HK-2 (cell line): ENCODE measurements at regions not wholly inside any gene's neighbourhood (a gene's known extent, or its start where the extent isn't known, plus 50 kb on each side); places are given as distances from the start of the nearest gene placed in this dataset.

Experiments
- DNase-seq: peaks from one replicate; pipeline ENCODE4 v3.0.0-alpha.2; 2018; ENCODE audit not compliant: unreplicated experiment

GRCh38 chr4:7127576-7127975 is 59.7 kb upstream of the GRPEL1 start:
- no peak for DNase-seq

DNA sequence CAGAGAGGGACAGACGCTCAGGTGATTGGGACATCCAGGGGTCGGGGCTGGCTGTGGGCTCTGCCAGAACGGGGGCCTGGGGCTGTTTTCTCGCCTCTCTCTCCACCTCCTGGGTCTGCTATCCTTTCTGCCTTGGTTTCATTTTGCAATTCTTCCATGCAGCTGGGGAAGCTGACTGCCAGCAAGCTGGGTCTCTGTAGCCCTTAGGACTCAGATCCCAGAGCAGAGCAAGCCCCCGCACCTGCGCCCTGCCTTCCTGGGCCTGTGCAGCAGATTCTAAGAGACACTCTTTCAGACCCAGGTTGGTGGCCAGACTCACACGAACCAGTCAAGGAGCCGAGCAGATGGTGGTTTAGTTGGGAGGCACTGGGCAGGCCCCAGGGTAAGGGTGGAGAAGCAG is 59.1 kb upstream of the GRPEL1 start:
- no peak for DNase-seq

DNA sequence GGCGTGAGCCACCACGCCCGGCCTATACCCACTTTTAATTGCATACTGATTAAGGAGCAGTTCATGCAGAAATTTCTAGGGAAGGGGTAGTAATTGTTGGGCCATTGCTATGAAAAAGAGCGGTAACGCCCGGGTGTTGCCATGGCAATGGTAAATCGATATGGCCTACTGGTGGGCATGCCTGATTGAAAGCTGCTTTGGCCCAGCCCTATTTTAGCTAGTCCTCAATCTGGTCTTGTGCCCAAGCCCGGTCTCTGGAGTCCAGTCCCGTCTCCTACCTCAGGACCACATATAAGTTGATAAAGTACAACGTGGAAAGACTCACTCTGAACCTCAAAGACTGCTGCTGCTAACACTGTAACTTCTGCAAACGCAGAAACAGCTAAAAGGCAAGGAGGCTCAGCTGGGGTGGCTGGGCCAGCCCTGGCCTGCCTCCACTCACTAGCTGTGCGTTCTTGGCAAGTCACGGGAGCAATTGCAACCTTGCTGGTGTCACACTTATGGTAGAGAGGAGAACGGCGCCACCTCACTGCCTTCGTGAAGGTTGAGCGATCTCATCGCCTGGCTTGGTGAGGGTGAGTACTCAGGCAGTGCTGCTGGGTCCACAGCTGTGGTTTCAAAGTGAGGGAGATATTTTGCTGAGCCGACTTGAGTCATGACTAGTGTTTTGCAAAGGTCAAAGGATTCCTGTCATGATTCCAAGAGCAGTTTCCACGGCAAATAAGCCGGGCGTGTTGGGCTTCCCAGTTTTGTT is 57.0 kb upstream of the GRPEL1 start:
- DNase-seq = peak; percentile 77

- DNase-seq = no peak
These were observed 54.2 kb upstream of the GRPEL1 start for GRCh38 chr4:7121866-7122653.

- DNase-seq = no peak
These were observed 53.3 kb upstream of the GRPEL1 start for GRCh38 chr4:7121174-7121573.

DNA sequence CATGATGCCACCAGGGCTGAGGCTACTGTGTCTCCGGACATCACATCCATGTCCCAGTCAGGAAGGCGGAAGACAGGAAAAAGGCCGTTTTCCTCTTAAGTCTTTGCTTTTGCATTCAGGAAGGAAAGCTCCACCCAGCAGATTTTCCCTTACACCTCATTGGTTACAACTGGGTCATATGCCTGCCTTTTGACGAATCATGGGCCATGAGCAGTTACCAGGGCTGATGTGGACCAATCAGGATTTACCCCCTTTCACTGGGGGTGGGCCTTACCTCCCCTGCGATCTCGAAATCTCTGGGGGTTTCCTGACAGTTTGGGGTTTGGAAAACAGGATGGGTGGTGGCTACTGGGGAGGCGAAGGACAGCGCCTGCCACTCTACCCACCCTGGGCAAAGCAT is 52.5 kb upstream of the GRPEL1 start:
- DNase-seq = no peak

- DNase-seq = no peak
These were observed 50.4 kb upstream of the GRPEL1 start for GRCh38 chr4:7118013-7118832.
